SK-N-SH treated with all-trans-retinoic acid at 6 μM for 48 hours (cell line): ENCODE measurements at regions not wholly inside any gene's neighbourhood (a gene's known extent, or its start where the extent isn't known, plus 50 kb on each side); places are given as distances from the start of the nearest gene placed in this dataset.

Experiments
- ATAC-seq: fragments of 200-7000 bp; cut with Tn5 transposase; 3 replicates; pipeline ENCODE4 v1.9.1; 2020; ENCODE audit warnings: mild to moderate bottlenecking, moderate library complexity
- ARNTL ChIP-seq: fragments of 450-650 bp; formaldehyde crosslinking; IDR thresholded peaks from 2 replicates; pipeline ENCODE4 v1.5.0; 2020; ENCODE audit warnings: low read depth, mild to moderate bottlenecking, moderate library complexity, borderline replicate concordance
- BACH2 ChIP-seq: fragments of 250-450 bp; sonication (Bioruptor Pico); IDR thresholded peaks from 2 replicates; pipeline ENCODE4 v1.9.0; 2021; ENCODE audit warnings: mild to moderate bottlenecking, borderline replicate concordance
- CREB5 ChIP-seq: fragments of 250-450 bp; sonication (Bioruptor Pico); IDR thresholded peaks from 2 replicates; pipeline ENCODE4 v1.5.1; 2020; ENCODE audit warnings: low read depth, mild to moderate bottlenecking, moderate library complexity
- CSDC2 ChIP-seq: fragments of 250-450 bp; sonication (Bioruptor Pico); IDR thresholded peaks from 2 replicates; pipeline ENCODE4 v1.5.0; 2020; ENCODE audit warnings: mild to moderate bottlenecking, moderate library complexity
- ESRRG ChIP-seq: fragments of 250-450 bp; sonication (Bioruptor Pico); IDR thresholded peaks from 2 replicates; pipeline ENCODE4 v1.6.1; 2021; ENCODE audit warnings: mild to moderate bottlenecking
- GLIS3 ChIP-seq: fragments of 250-450 bp; sonication (Bioruptor Pico); IDR thresholded peaks from 2 replicates; pipeline ENCODE4 v1.5.0; 2020; ENCODE audit warnings: mild to moderate bottlenecking, moderate library complexity
- ISL1 ChIP-seq: fragments of 250-450 bp; sonication (Bioruptor Pico); IDR thresholded peaks from 2 replicates; pipeline ENCODE4 v2.1.2; 2022; ENCODE audit warnings: mild to moderate bottlenecking, moderate library complexity
- OSR1 ChIP-seq: fragments of 250-450 bp; sonication (Bioruptor Pico); IDR thresholded peaks from 2 replicates; pipeline ENCODE4 v1.8.0; 2022; ENCODE audit warnings: moderate library complexity, mild to moderate bottlenecking, inconsistent platforms
- PPARA ChIP-seq: fragments of 250-450 bp; sonication (Bioruptor Pico); IDR thresholded peaks from 2 replicates; pipeline ENCODE4 v1.5.0; 2020; ENCODE audit warnings: mild to moderate bottlenecking, borderline replicate concordance
- RARB ChIP-seq: fragments of 250-450 bp; sonication (Bioruptor Pico); IDR thresholded peaks from 2 replicates; pipeline ENCODE4 v1.8.0; 2021; ENCODE audit warnings: mild to moderate bottlenecking, moderate library complexity
- SNAI2 ChIP-seq: fragments of 250-450 bp; sonication (Bioruptor Pico); IDR thresholded peaks from 2 replicates; pipeline ENCODE4 v1.5.0; 2020; ENCODE audit warnings: mild to moderate bottlenecking, moderate library complexity
- TCF4 ChIP-seq: fragments of 250-450 bp; sonication (Bioruptor Pico); IDR thresholded peaks from 2 replicates; pipeline ENCODE4 v1.8.0; 2021; ENCODE audit warnings: mild to moderate bottlenecking, moderate library complexity, borderline replicate concordance
- TOX ChIP-seq: fragments of 250-450 bp; sonication (Bioruptor Pico); IDR thresholded peaks from 2 replicates; pipeline ENCODE4 v1.8.0; 2021; ENCODE audit warnings: mild to moderate bottlenecking, moderate library complexity, borderline replicate concordance
- TSHZ2 ChIP-seq: fragments of 250-450 bp; sonication (Bioruptor Pico); IDR thresholded peaks from 2 replicates; pipeline ENCODE4 v1.5.0; 2020; ENCODE audit warnings: mild to moderate bottlenecking, moderate library complexity
- ZC3H10 ChIP-seq: fragments of 250-450 bp; sonication (Bioruptor Pico); IDR thresholded peaks from 2 replicates; pipeline ENCODE4 v1.5.1; 2021; ENCODE audit warnings: mild to moderate bottlenecking, moderate library complexity
- ZFP3 ChIP-seq: fragments of 250-450 bp; sonication (Bioruptor Pico); IDR thresholded peaks from 2 replicates; pipeline ENCODE4 v1.5.0; 2020; ENCODE audit warnings: mild to moderate bottlenecking, moderate library complexity
- ZFP30 ChIP-seq: fragments of 450-650 bp; formaldehyde crosslinking; IDR thresholded peaks from 2 replicates; pipeline ENCODE4 v1.5.0; 2022; ENCODE audit warnings: mild to moderate bottlenecking, moderate library complexity
- ZNF565 ChIP-seq: fragments of 450-650 bp; formaldehyde crosslinking; conservative IDR thresholded peaks from 2 replicates; pipeline ENCODE4 v1.5.0; 2020; ENCODE audit warnings: low read depth, mild to moderate bottlenecking, moderate library complexity
- ZNF8 ChIP-seq: fragments of 450-650 bp; formaldehyde crosslinking; IDR thresholded peaks from 2 replicates; pipeline ENCODE4 v1.5.0; 2020; ENCODE audit warnings: mild to moderate bottlenecking, moderate library complexity
- TF ChIP-seq, protein P1 (sequence below): fragments of 250-450 bp; sonication (Bioruptor Pico); IDR thresholded peaks from 2 replicates; pipeline ENCODE4 v1.8.0; 2020; ENCODE audit warnings: mild to moderate bottlenecking, moderate library complexity, borderline replicate concordance
- TF ChIP-seq, protein P2 (sequence below): fragments of 250-450 bp; sonication (Bioruptor Pico); IDR thresholded peaks from 2 replicates; pipeline ENCODE4 v1.5.1; 2021; ENCODE audit warnings: mild to moderate bottlenecking, moderate library complexity
- TF ChIP-seq, protein P3 (sequence below): fragments of 250-450 bp; sonication (Bioruptor Pico); IDR thresholded peaks from 2 replicates; pipeline ENCODE4 v1.8.0; 2021; ENCODE audit warnings: low read depth, mild to moderate bottlenecking, moderate library complexity, borderline replicate concordance

- TF ChIP-seq, protein P1, sequence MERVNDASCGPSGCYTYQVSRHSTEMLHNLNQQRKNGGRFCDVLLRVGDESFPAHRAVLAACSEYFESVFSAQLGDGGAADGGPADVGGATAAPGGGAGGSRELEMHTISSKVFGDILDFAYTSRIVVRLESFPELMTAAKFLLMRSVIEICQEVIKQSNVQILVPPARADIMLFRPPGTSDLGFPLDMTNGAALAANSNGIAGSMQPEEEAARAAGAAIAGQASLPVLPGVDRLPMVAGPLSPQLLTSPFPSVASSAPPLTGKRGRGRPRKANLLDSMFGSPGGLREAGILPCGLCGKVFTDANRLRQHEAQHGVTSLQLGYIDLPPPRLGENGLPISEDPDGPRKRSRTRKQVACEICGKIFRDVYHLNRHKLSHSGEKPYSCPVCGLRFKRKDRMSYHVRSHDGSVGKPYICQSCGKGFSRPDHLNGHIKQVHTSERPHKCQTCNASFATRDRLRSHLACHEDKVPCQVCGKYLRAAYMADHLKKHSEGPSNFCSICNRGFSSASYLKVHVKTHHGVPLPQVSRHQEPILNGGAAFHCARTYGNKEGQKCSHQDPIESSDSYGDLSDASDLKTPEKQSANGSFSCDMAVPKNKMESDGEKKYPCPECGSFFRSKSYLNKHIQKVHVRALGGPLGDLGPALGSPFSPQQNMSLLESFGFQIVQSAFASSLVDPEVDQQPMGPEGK (CRISPR knock-in tag): no peak
- TF ChIP-seq, protein P2, sequence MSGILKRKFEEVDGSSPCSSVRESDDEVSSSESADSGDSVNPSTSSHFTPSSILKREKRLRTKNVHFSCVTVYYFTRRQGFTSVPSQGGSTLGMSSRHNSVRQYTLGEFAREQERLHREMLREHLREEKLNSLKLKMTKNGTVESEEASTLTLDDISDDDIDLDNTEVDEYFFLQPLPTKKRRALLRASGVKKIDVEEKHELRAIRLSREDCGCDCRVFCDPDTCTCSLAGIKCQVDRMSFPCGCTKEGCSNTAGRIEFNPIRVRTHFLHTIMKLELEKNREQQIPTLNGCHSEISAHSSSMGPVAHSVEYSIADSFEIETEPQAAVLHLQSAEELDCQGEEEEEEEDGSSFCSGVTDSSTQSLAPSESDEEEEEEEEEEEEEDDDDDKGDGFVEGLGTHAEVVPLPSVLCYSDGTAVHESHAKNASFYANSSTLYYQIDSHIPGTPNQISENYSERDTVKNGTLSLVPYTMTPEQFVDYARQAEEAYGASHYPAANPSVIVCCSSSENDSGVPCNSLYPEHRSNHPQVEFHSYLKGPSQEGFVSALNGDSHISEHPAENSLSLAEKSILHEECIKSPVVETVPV (CRISPR knock-in tag): no peak
- no peak for TF ChIP-seq ZFP30
- no peak for TF ChIP-seq OSR1 (CRISPR knock-in tag)
- no peak for TF ChIP-seq TCF4 (CRISPR knock-in tag)
- TF ChIP-seq TSHZ2 (CRISPR knock-in tag): no peak
- TF ChIP-seq ZC3H10 (CRISPR knock-in tag): no peak
- no peak for TF ChIP-seq ISL1 (CRISPR knock-in tag)
- TF ChIP-seq ZNF565 (CRISPR knock-in tag): no peak
- no peak for TF ChIP-seq BACH2 (CRISPR knock-in tag)
- no peak for TF ChIP-seq GLIS3
- TF ChIP-seq RARB (CRISPR knock-in tag): no peak
- TF ChIP-seq ZNF8: no peak
- no peak for TF ChIP-seq CREB5 (CRISPR knock-in tag)
- no peak for TF ChIP-seq PPARA
- no peak for TF ChIP-seq ESRRG (CRISPR knock-in tag)
- no peak for TF ChIP-seq ZFP3 (CRISPR knock-in tag)
- TF ChIP-seq SNAI2 (CRISPR knock-in tag): no peak
- TF ChIP-seq ARNTL (CRISPR knock-in tag): no peak
- ATAC-seq: peak; percentile 83
These were observed 115.9 kb downstream of the GPR85 start for GRCh38 chr7:112970771-112971170.

- no peak for ATAC-seq
- no peak for TF ChIP-seq TCF4 (CRISPR knock-in tag)
- no peak for TF ChIP-seq ESRRG (CRISPR knock-in tag)
- no peak for TF ChIP-seq CSDC2 (CRISPR knock-in tag)
- TF ChIP-seq OSR1 (CRISPR knock-in tag): no peak
- no peak for TF ChIP-seq ZFP30
- no peak for TF ChIP-seq ZNF565 (CRISPR knock-in tag)
- no peak for TF ChIP-seq TSHZ2 (CRISPR knock-in tag)
These were observed 116.7 kb downstream of the GPR85 start for GRCh38 chr7:112969946-112970345.

DNA sequence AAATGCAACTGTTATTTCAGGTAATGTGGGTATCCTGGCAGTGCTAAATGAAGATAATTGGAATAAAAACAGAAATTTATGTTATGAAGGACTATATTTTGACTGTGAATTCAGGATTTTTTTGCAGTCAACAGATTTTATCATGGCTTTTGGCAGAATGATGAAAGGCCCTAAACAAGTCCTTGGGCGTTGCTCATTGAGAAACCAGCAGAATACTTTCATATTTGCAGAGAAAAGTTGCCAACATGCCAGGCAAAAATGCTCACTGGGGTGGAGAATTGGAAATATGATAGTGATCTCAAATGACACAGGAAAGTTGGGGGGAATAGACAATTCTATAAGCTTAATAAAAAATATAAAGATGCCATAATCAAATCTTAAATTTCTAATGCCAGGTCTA is 121.1 kb downstream of the GPR85 start:
- no peak for ATAC-seq
- TF ChIP-seq PPARA (no peak), ZNF565 (CRISPR knock-in tag) (no peak), BACH2 (CRISPR knock-in tag) (no peak), SNAI2 (CRISPR knock-in tag) (no peak), ESRRG (CRISPR knock-in tag) (no peak), ZFP3 (CRISPR knock-in tag) (no peak), OSR1 (CRISPR knock-in tag) (no peak), RARB (CRISPR knock-in tag) (no peak), TOX (CRISPR knock-in tag) (no peak)
- TF ChIP-seq, protein P3, sequence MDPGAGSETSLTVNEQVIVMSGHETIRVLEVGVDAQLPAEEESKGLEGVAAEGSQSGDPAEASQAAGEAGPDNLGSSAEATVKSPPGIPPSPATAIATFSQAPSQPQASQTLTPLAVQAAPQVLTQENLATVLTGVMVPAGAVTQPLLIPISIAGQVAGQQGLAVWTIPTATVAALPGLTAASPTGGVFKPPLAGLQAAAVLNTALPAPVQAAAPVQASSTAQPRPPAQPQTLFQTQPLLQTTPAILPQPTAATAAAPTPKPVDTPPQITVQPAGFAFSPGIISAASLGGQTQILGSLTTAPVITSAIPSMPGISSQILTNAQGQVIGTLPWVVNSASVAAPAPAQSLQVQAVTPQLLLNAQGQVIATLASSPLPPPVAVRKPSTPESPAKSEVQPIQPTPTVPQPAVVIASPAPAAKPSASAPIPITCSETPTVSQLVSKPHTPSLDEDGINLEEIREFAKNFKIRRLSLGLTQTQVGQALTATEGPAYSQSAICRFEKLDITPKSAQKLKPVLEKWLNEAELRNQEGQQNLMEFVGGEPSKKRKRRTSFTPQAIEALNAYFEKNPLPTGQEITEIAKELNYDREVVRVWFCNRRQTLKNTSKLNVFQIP (CRISPR knock-in tag): no peak
- TF ChIP-seq, protein P2 (CRISPR knock-in tag): no peak
- TF ChIP-seq, protein P1 (CRISPR knock-in tag): no peak
